Mucosa of stomach (tissue), 1 donor: ENCODE measurements at regions not wholly inside any gene's neighbourhood (a gene's known extent, or its start where the extent isn't known, plus 50 kb on each side); places are given as distances from the start of the nearest gene placed in this dataset.

ENCODE experiments used
- H3K27me3 ChIP-seq: one replicate; pipeline ENCODE4 v1.7.0; 2013; ENCODE audit warnings: mild to moderate bottlenecking, low read length; ENCODE audit not compliant: control insufficient read depth, insufficient read depth
- H3K36me3 ChIP-seq: one replicate; pipeline ENCODE4 v1.7.0; 2013; ENCODE audit warnings: low read length; ENCODE audit not compliant: control insufficient read depth, insufficient read depth
- H3K4me1 ChIP-seq: one replicate; pipeline ENCODE4 v1.7.0; 2013; ENCODE audit warnings: mild to moderate bottlenecking, low read length; ENCODE audit not compliant: control insufficient read depth, insufficient read depth
- H3K4me3 ChIP-seq: one replicate; pipeline ENCODE4 v1.7.0; 2013; ENCODE audit warnings: low read length
- H3K9ac ChIP-seq: one replicate; pipeline ENCODE4 v1.7.0; 2013; ENCODE audit warnings: mild to moderate bottlenecking, low read length, moderate library complexity
- H3K9me3 ChIP-seq: one replicate; pipeline ENCODE4 v1.7.0; 2013; ENCODE audit warnings: mild to moderate bottlenecking, low read length, moderate library complexity; ENCODE audit not compliant: control insufficient read depth
- donor health status: Pancreatic carcinoma.

DNA sequence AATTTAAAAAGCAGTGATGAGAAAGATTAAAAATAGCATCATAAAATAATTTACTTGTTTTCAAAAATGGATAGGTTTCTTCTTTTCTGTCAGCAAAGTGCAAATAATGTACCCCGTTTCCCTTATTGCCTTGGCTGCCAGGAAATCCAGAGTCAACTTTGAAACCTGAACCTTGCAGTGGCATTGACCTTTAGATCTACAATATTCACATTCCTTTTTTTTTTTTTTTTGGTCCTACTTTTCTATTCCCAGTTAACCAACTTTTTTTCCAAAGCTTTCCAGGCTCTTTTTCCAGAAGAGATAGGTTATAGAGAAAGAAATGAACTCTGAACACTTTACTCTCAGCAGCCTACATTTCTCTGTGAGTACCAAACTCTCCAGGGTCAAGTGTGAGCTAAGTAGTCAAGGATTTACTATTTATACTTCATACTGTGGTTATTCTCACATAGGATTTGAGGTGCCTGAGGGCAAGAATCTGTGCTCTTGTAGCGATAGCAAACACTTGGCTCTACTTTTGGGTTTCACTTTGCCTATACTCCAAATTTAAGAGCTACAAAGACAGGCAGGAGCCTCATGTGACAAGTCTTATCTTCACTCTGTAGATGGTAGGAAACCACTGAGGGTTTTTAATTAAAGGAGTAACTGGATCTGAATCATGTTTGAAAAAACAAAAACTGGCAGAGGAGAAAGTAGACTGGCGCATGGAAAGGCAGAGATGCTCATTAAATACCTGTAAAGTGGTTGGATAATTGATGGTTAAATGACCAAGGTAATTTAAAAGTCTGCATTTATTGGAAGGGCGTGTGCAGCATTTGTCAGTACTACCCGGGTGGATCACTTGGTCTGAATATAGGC is 63.2 kb upstream of the TMEM17 start:
- no peak overlapping the region for H3K4me3 ChIP-seq
- H3K9me3 ChIP-seq, result no peaks in the 10 kb centered on the region
- H3K4me1 ChIP-seq, result peaks cover 14% of the 10 kb centered on the region
- H3K36me3 ChIP-seq, result no peaks in the 10 kb centered on the region
- peaks cover 8% of the 10 kb centered on the region for H3K27me3 ChIP-seq
- H3K9ac ChIP-seq, result no peak overlapping the region

- Histone ChIP-seq H3K9ac (no peak overlapping the region), H3K4me1 (peaks cover 14% of the 10 kb centered on the region), H3K27me3 (peaks cover 8% of the 10 kb centered on the region), H3K36me3 (no peaks in the 10 kb centered on the region), H3K4me3 (no peak overlapping the region), H3K9me3 (no peaks in the 10 kb centered on the region)
Observed at GRCh38 chr2:62568074-62568473, 62.1 kb upstream of the TMEM17 start.

DNA sequence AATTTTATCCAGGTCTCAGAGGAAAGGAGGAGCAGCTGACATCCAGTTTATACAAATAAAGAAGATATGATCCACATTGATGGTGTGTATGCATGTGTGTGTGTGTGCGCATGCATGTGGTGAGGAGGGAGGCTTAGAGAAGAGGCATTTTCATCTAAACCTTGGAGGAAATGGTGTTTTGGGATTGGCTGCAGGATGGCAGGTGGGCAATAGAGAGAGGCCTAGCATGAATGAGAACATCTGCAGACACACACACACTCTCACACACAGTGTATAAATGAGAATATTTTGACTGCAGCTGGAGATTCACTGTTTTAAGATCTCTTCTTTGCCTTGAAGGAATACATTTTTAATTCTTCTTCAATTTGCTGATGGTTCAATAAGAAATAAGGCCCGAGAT is 61.7 kb upstream of the TMEM17 start:
- Histone ChIP-seq H3K4me3 (no peak overlapping the region), H3K9ac (no peak overlapping the region), H3K9me3 (no peaks in the 10 kb centered on the region), H3K4me1 (peaks cover 14% of the 10 kb centered on the region), H3K36me3 (no peaks in the 10 kb centered on the region), H3K27me3 (peaks cover 8% of the 10 kb centered on the region)

DNA sequence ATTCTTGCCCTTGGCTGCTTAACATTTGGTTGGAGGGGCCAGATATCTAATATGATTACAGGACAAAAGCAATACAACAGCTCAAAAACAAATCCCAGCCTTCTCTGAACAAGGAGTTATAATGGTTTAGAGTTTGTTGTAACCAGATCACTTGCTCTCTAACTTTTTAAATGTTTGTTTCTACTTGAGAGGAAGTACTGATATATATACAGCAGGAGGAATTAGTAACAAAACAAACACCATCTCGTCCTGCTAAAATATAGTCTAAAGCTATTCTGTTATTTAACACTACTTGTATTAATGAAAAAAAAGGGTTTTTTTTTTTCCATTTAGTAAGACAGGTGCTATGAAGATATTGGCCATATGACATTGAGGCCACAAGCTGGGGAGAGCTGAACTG is 60.9 kb upstream of the TMEM17 start:
- Histone ChIP-seq H3K9ac (no peak overlapping the region), H3K4me3 (no peak overlapping the region), H3K4me1 (peaks cover 14% of the 10 kb centered on the region), H3K27me3 (peaks cover 8% of the 10 kb centered on the region), H3K9me3 (no peaks in the 10 kb centered on the region), H3K36me3 (no peaks in the 10 kb centered on the region)

DNA sequence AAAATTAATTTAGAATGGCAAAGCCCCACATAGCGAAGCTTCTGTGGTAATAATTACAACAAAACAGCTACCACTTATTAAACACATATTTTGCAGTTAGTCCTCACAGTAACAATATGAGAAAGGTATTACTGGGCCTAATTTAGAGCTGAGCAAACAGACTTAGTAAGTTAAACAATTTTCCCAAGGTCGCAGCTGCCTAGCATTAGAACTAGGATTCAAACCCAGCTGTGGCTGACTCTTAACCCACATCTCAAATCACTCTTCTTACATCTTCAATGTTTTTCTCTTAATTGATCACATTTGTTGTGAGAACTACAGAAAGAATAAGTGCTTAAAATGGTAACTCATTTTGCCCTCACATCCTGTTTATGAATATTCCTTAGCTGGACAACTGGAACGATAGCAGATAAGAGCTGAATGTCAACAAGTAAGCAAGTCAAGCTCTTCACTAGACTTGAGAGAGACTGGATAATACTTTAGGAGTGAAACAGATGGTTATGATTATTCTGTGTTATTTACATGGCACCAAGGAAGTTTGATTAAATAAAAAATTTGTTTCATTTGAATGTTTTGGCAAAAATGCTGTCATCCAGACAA is 59.4 kb upstream of the TMEM17 start:
- Histone ChIP-seq H3K4me1 (peaks cover 7% of the 10 kb centered on the region), H3K27me3 (no peaks in the 10 kb centered on the region), H3K9ac (no peak overlapping the region), H3K36me3 (no peaks in the 10 kb centered on the region), H3K9me3 (no peaks in the 10 kb centered on the region), H3K4me3 (no peak overlapping the region)

GRCh38 chr2:62564380-62565137 is 58.6 kb upstream of the TMEM17 start:
- Histone ChIP-seq H3K9ac (no peak overlapping the region), H3K4me1 (no peaks in the 10 kb centered on the region), H3K27me3 (no peaks in the 10 kb centered on the region), H3K9me3 (no peaks in the 10 kb centered on the region), H3K4me3 (no peak overlapping the region), H3K36me3 (no peaks in the 10 kb centered on the region)

- Histone ChIP-seq H3K9ac (no peak overlapping the region), H3K4me3 (no peak overlapping the region), H3K9me3 (no peaks in the 10 kb centered on the region), H3K36me3 (no peaks in the 10 kb centered on the region), H3K27me3 (no peaks in the 10 kb centered on the region), H3K4me1 (no peaks in the 10 kb centered on the region)
Observed at GRCh38 chr2:62561586-62561985, 55.6 kb upstream of the TMEM17 start.

GRCh38 chr2:62559582-62559981 is 53.6 kb upstream of the TMEM17 start:
- Histone ChIP-seq H3K27me3 (no peaks in the 10 kb centered on the region), H3K9me3 (no peaks in the 10 kb centered on the region), H3K36me3 (no peaks in the 10 kb centered on the region), H3K4me1 (no peaks in the 10 kb centered on the region), H3K9ac (no peak overlapping the region), H3K4me3 (no peak overlapping the region)

GRCh38 chr2:62558743-62559142 is 52.7 kb upstream of the TMEM17 start:
- Histone ChIP-seq H3K4me3 (no peak overlapping the region), H3K4me1 (no peaks in the 10 kb centered on the region), H3K27me3 (no peaks in the 10 kb centered on the region), H3K9ac (no peak overlapping the region), H3K9me3 (no peaks in the 10 kb centered on the region), H3K36me3 (no peaks in the 10 kb centered on the region)

GRCh38 chr2:62556086-62556485 is 50.1 kb upstream of the TMEM17 start:
- H3K4me3 ChIP-seq, result no peak overlapping the region
- H3K36me3 ChIP-seq, result no peaks in the 10 kb centered on the region
- no peaks in the 10 kb centered on the region for H3K9me3 ChIP-seq
- H3K4me1 ChIP-seq, result no peaks in the 10 kb centered on the region
- no peaks in the 10 kb centered on the region for H3K27me3 ChIP-seq
- H3K9ac ChIP-seq, result no peak overlapping the region
